Skeletal muscle satellite cell (primary cell): ENCODE measurements at regions not wholly inside any gene's neighbourhood (a gene's known extent, or its start where the extent isn't known, plus 50 kb on each side); places are given as distances from the start of the nearest gene placed in this dataset.

Experiments
- H3K27me3 ChIP-seq: 2 replicates; pipeline ENCODE4 v1.7.0; 2013; ENCODE audit warnings: low read length; ENCODE audit not compliant: control insufficient read depth, insufficient read depth
- H3K36me3 ChIP-seq: 2 replicates; pipeline ENCODE4 v1.7.0; 2013; ENCODE audit warnings: mild to moderate bottlenecking, control low read depth, low read length; ENCODE audit not compliant: insufficient read depth
- H3K4me1 ChIP-seq: 2 replicates; pipeline ENCODE4 v1.7.0; 2013; ENCODE audit warnings: low read length; ENCODE audit not compliant: control insufficient read depth, insufficient read depth
- H3K4me2 ChIP-seq: 2 replicates; pipeline ENCODE4 v1.7.0; 2013; ENCODE audit warnings: mild to moderate bottlenecking, low read length
- H3K4me3 ChIP-seq: 2 replicates; pipeline ENCODE4 v1.7.0; 2013; ENCODE audit warnings: low read length
- H3K9ac ChIP-seq: 2 replicates; pipeline ENCODE4 v1.7.0; 2013; ENCODE audit warnings: mild to moderate bottlenecking, low read depth, low read length, moderate library complexity
- H3K9me3 ChIP-seq: replicated peaks from 2 replicates; pipeline ENCODE4 v1.7.0; 2013; ENCODE audit warnings: mild to moderate bottlenecking, control low read depth, low read length

- no peaks in the 10 kb centered on the region for H3K27me3 ChIP-seq
- no peak overlapping the region for H3K4me2 ChIP-seq
- no peak overlapping the region for H3K4me3 ChIP-seq
- peaks cover 26% of the 10 kb centered on the region for H3K4me1 ChIP-seq
- H3K9ac ChIP-seq: no peak overlapping the region
- H3K36me3 ChIP-seq: peaks cover 69% of the 10 kb centered on the region
- no peaks in the 10 kb centered on the region for H3K9me3 ChIP-seq
Measured at GRCh38 chr3:141418751-141419150, 50.4 kb downstream of the ZBTB38 start.

GRCh38 chr3:141419946-141420345, 51.6 kb downstream of the ZBTB38 start:
- peaks cover 61% of the 10 kb centered on the region for H3K36me3 ChIP-seq
- H3K9ac ChIP-seq: no peak overlapping the region
- H3K4me2 ChIP-seq: no peak overlapping the region
- no peaks in the 10 kb centered on the region for H3K27me3 ChIP-seq
- H3K4me3 ChIP-seq: no peak overlapping the region
- H3K9me3 ChIP-seq: no peaks in the 10 kb centered on the region
- peaks cover 15% of the 10 kb centered on the region for H3K4me1 ChIP-seq

GRCh38 chr3:141421186-141421585, 52.9 kb downstream of the ZBTB38 start:
- Histone ChIP-seq H3K4me2 (peak overlapping the region; percentile 39), H3K9me3 (no peaks in the 10 kb centered on the region), H3K27me3 (no peaks in the 10 kb centered on the region), H3K4me1 (peaks cover 27% of the 10 kb centered on the region), H3K4me3 (no peak overlapping the region), H3K9ac (peak overlapping the region; percentile 41), H3K36me3 (peaks cover 54% of the 10 kb centered on the region)

- H3K4me1 ChIP-seq: peaks cover 33% of the 10 kb centered on the region
Measured at GRCh38 chr3:141421639-141422319, 53.5 kb downstream of the ZBTB38 start.

GRCh38 chr3:141422961-141423582, 54.8 kb downstream of the ZBTB38 start:
- H3K9ac ChIP-seq: no peak overlapping the region
- H3K36me3 ChIP-seq: peaks cover 45% of the 10 kb centered on the region
- H3K4me3 ChIP-seq: no peak overlapping the region
- no peaks in the 10 kb centered on the region for H3K9me3 ChIP-seq
- no peak overlapping the region for H3K4me2 ChIP-seq
- H3K27me3 ChIP-seq: no peaks in the 10 kb centered on the region
- H3K4me1 ChIP-seq: peaks cover 42% of the 10 kb centered on the region

More at GRCh38 chr3:141421639-141422319, 53.5 kb downstream of the ZBTB38 start:
- no peaks in the 10 kb centered on the region for H3K9me3 ChIP-seq
- H3K9ac ChIP-seq: peak overlapping the region; percentile 41
- H3K4me3 ChIP-seq: no peak overlapping the region
- peak overlapping the region; percentile 39 for H3K4me2 ChIP-seq
- H3K27me3 ChIP-seq: no peaks in the 10 kb centered on the region
- peaks cover 50% of the 10 kb centered on the region for H3K36me3 ChIP-seq

GRCh38 chr3:141425523-141426233, 57.4 kb downstream of the ZBTB38 start:
- Histone ChIP-seq H3K4me3 (no peak overlapping the region), H3K9ac (no peak overlapping the region), H3K36me3 (peaks cover 30% of the 10 kb centered on the region), H3K4me2 (peak overlapping the region; percentile 13), H3K4me1 (peaks cover 45% of the 10 kb centered on the region), H3K27me3 (no peaks in the 10 kb centered on the region), H3K9me3 (no peaks in the 10 kb centered on the region)

GRCh38 chr3:141426404-141427034, 58.2 kb downstream of the ZBTB38 start:
- Histone ChIP-seq H3K27me3 (no peaks in the 10 kb centered on the region), H3K9ac (peak overlapping the region; percentile 11), H3K4me3 (no peak overlapping the region), H3K9me3 (no peaks in the 10 kb centered on the region), H3K4me2 (no peak overlapping the region), H3K4me1 (peaks cover 38% of the 10 kb centered on the region), H3K36me3 (peaks cover 31% of the 10 kb centered on the region)

- H3K9ac ChIP-seq: no peak overlapping the region
- no peak overlapping the region for H3K4me2 ChIP-seq
- no peaks in the 10 kb centered on the region for H3K9me3 ChIP-seq
- H3K36me3 ChIP-seq: peaks cover 25% of the 10 kb centered on the region
- H3K4me3 ChIP-seq: no peak overlapping the region
- peaks cover 29% of the 10 kb centered on the region for H3K4me1 ChIP-seq
- H3K27me3 ChIP-seq: no peaks in the 10 kb centered on the region
Measured at GRCh38 chr3:141427764-141428163, 59.1 kb upstream of the RASA2 start.

GRCh38 chr3:141429371-141430035, 57.3 kb upstream of the RASA2 start:
- Histone ChIP-seq H3K4me1 (peaks cover 29% of the 10 kb centered on the region), H3K36me3 (peaks cover 30% of the 10 kb centered on the region), H3K4me2 (no peak overlapping the region), H3K4me3 (no peak overlapping the region), H3K9ac (no peak overlapping the region), H3K9me3 (no peaks in the 10 kb centered on the region), H3K27me3 (no peaks in the 10 kb centered on the region)

GRCh38 chr3:141430316-141430715, 56.5 kb upstream of the RASA2 start:
- H3K9ac ChIP-seq: no peak overlapping the region
- no peak overlapping the region for H3K4me3 ChIP-seq
- peaks cover 30% of the 10 kb centered on the region for H3K36me3 ChIP-seq
- H3K27me3 ChIP-seq: no peaks in the 10 kb centered on the region
- H3K4me2 ChIP-seq: no peak overlapping the region
- peaks cover 26% of the 10 kb centered on the region for H3K4me1 ChIP-seq
- no peaks in the 10 kb centered on the region for H3K9me3 ChIP-seq
